Liver (tissue), 7 donors: ENCODE measurements at regions not wholly inside any gene's neighbourhood (a gene's known extent, or its start where the extent isn't known, plus 50 kb on each side); places are given as distances from the start of the nearest gene placed in this dataset.

Experiments
- DNase-seq: peaks from one replicate; pipeline ENCODE4 v3.0.0-alpha.2; 2017; ENCODE audit warnings: low spot score
- H3K27ac ChIP-seq, 2 donors: one replicate each; pipeline ENCODE4 v1.7.0; 2013; ENCODE audit warnings: inconsistent platforms in 2 of 2, low read length in 2 of 2, control low read depth in 1 of 2, low read depth in 1 of 2, mild to moderate bottlenecking in 1 of 2
- H3K27me3 ChIP-seq, 4 donors: one replicate each; pipeline versions ENCODE4 v1.6.1 to v1.7.0; 2013; ENCODE audit warnings: low read length in 3 of 4, inconsistent platforms in 1 of 4, mild to moderate bottlenecking in 1 of 4, moderate library complexity in 1 of 4; ENCODE audit not compliant: control insufficient read depth in 4 of 4, insufficient read depth in 4 of 4
- H3K36me3 ChIP-seq, 4 donors: one replicate each; pipeline versions ENCODE4 v1.6.1 to v1.7.0; 2013; ENCODE audit warnings: low read length in 3 of 4, mild to moderate bottlenecking in 3 of 4, low read depth in 1 of 4, moderate library complexity in 1 of 4; ENCODE audit not compliant: control insufficient read depth in 4 of 4, insufficient read depth in 3 of 4
- H3K4me1 ChIP-seq, 4 donors: one replicate each; pipeline versions ENCODE4 v1.6.1 to v1.7.0; 2013; ENCODE audit warnings: low read length in 3 of 4, mild to moderate bottlenecking in 3 of 4, moderate library complexity in 1 of 4; ENCODE audit not compliant: control insufficient read depth in 4 of 4, insufficient read depth in 4 of 4
- H3K4me3 ChIP-seq, 3 donors: one replicate each; pipeline versions ENCODE4 v1.6.1 to v1.7.0; 2013; ENCODE audit warnings: low read length in 3 of 3, control low read depth in 1 of 3, low read depth in 1 of 3, mild to moderate bottlenecking in 1 of 3
- H3K9ac ChIP-seq, 2 donors: one replicate each; pipeline ENCODE4 v1.7.0; 2013; ENCODE audit warnings: low read length in 2 of 2, mild to moderate bottlenecking in 2 of 2, moderate library complexity in 2 of 2, control low read depth in 1 of 2, low read depth in 1 of 2
- H3K9me3 ChIP-seq, 4 donors: one replicate each; pipeline versions ENCODE4 v1.6.1 to v1.7.0; 2013; ENCODE audit warnings: low read length in 3 of 4; ENCODE audit not compliant: control insufficient read depth in 4 of 4
- ATF3 ChIP-seq: IDR thresholded peaks from 2 replicates; pipeline ENCODE4 v1.6.1; 2016; ENCODE audit warnings: antibody characterized with exemption
- EGR1 ChIP-seq, 2 donors: IDR thresholded peaks; 2 replicates each; pipeline ENCODE4 v1.6.1; 2016 to 2018; ENCODE audit warnings: antibody characterized with exemption in 2 of 2, low read depth in 2 of 2
- FOXA2 ChIP-seq: IDR thresholded peaks from 2 replicates; pipeline ENCODE4 v1.6.1; 2016; ENCODE audit warnings: antibody characterized with exemption
- HNF4A ChIP-seq, 2 donors: conservative IDR thresholded peaks; 2 replicates each; pipeline ENCODE4 v1.6.1; 2016; ENCODE audit warnings: antibody characterized with exemption in 2 of 2, mild to moderate bottlenecking in 2 of 2
- HNF4G ChIP-seq: IDR thresholded peaks from 2 replicates; pipeline ENCODE4 v1.6.1; 2016; ENCODE audit warnings: antibody characterized with exemption
- MAX ChIP-seq: IDR thresholded peaks from 2 replicates; pipeline ENCODE4 v1.6.1; 2016; ENCODE audit warnings: antibody characterized with exemption
- RAD21 ChIP-seq, 2 donors: IDR thresholded peaks; 2 replicates each; pipeline ENCODE4 v1.6.1; 2016; ENCODE audit warnings: antibody characterized with exemption in 2 of 2, mild to moderate bottlenecking in 2 of 2
- RXRA ChIP-seq, 2 donors: IDR thresholded peaks; 2 replicates each; pipeline ENCODE4 v1.6.1; 2017 to 2018; ENCODE audit warnings: antibody characterized with exemption in 2 of 2, mild to moderate bottlenecking in 1 of 2
- TAF1 ChIP-seq: conservative IDR thresholded peaks from 2 replicates; pipeline ENCODE4 v1.6.1; 2016; ENCODE audit warnings: antibody characterized with exemption, mild to moderate bottlenecking
- YY1 ChIP-seq: IDR thresholded peaks from 2 replicates; pipeline ENCODE4 v1.6.1; 2016; ENCODE audit warnings: antibody characterized with exemption, mild to moderate bottlenecking
- ZBTB33 ChIP-seq: IDR thresholded peaks from 2 replicates; pipeline ENCODE4 v1.6.1; 2016; ENCODE audit warnings: antibody characterized with exemption
- WGBS: extraction: QIAGEN DNeasy Blood & Tissue Kit; methylation state at CpG from one replicate; pipeline ENCODE4 v1.1.7; 2013; 5-methylcytosine and 5-hydroxymethylcytosine counted together
- donor health status: healthy.
- donor health status: healthy.
- donor health status: healthy.
- donor health status: healthy.

GRCh38 chr6:79425589-79426311, 111.5 kb downstream of the LCA5 start:
- no peak for DNase-seq
- TF ChIP-seq HNF4A (conservative IDR thresholded peaks at IDR 0.05) (peak in 1 of 2 donors; percentile 20), YY1 (no peak)
- Histone ChIP-seq H3K36me3 (no peaks in the 10 kb centered on the region), H3K27ac (no peak overlapping the region), H3K4me1 (no peaks in the 10 kb centered on the region), H3K9ac (no peak overlapping the region), H3K4me3 (no peak overlapping the region), H3K9me3 (no peaks in the 10 kb centered on the region), H3K27me3 (no peaks in the 10 kb centered on the region)
- WGBS = 82% methylated on average over 5 of the region's 5 CpGs

- Histone ChIP-seq H3K4me1 (no peaks in the 10 kb centered on the region), H3K9me3 (no peaks in the 10 kb centered on the region), H3K36me3 (no peaks in the 10 kb centered on the region), H3K27ac (no peak overlapping the region), H3K4me3 (no peak overlapping the region), H3K27me3 (no peaks in the 10 kb centered on the region), H3K9ac (no peak overlapping the region)
- TF ChIP-seq RXRA (IDR thresholded peaks at IDR 0.05) (no peak), YY1 (no peak), ATF3 (no peak), FOXA2 (no peak), RAD21 (IDR thresholded peaks at IDR 0.05) (no peak), EGR1 (IDR thresholded peaks at IDR 0.05; ENCODE audit: low read depth in 2 of 2) (no peak), TAF1 (no peak), ZBTB33 (no peak), HNF4G (no peak)
- 81% methylated on average over 2 of the region's 2 CpGs for WGBS
- no peak for DNase-seq
These were observed 114.0 kb downstream of the LCA5 start for GRCh38 chr6:79423216-79423615.

- H3K36me3 ChIP-seq = no peaks in the 10 kb centered on the region
- WGBS = 82% methylated on average over 1 of the region's 1 CpG
- no peak overlapping the region for H3K4me3 ChIP-seq
- DNase-seq = no peak
- H3K4me1 ChIP-seq = no peaks in the 10 kb centered on the region
- H3K9me3 ChIP-seq = no peaks in the 10 kb centered on the region
- H3K9ac ChIP-seq = no peak overlapping the region
- TF ChIP-seq ZBTB33 (no peak), FOXA2 (no peak), HNF4G (no peak), MAX (no peak)
- H3K27me3 ChIP-seq = no peaks in the 10 kb centered on the region
- H3K27ac ChIP-seq = no peak overlapping the region
These were observed 114.6 kb downstream of the LCA5 start for GRCh38 chr6:79422666-79423065.
